HG03354 (cell line): ENCODE measurements at regions not wholly inside any gene's neighbourhood (a gene's known extent, or its start where the extent isn't known, plus 50 kb on each side); places are given as distances from the start of the nearest gene placed in this dataset.
"Not testable (repeated sequence)": the region's sequence is repeated elsewhere in the genome, so short reads cannot be mapped to it uniquely, and the experiment has no call there.

ENCODE experiments used
- ATAC-seq: cut with Tn5 transposase; IDR thresholded peaks from one replicate; pipeline ENCODE4 v1.9.1; 2021; ENCODE audit warnings: mild to moderate bottlenecking; ENCODE audit not compliant: unreplicated experiment, poor library complexity, severe bottlenecking

GRCh38 chr9:42323084-42323809 is 139.8 kb downstream of the SPATA31A6 start:
- ATAC-seq, result not testable (repeated sequence)

GRCh38 chr9:42325142-42325541 is 141.7 kb downstream of the SPATA31A6 start:
- ATAC-seq, result not testable (repeated sequence)

- ATAC-seq, result not testable (repeated sequence)
Measured at GRCh38 chr9:42325561-42325960, 142.1 kb downstream of the SPATA31A6 start.

- ATAC-seq, result not testable (repeated sequence)
Measured at GRCh38 chr9:42326482-42326881, 143.0 kb downstream of the SPATA31A6 start.

- not testable (repeated sequence) for ATAC-seq
Measured at GRCh38 chr9:42335342-42335741, 151.9 kb downstream of the SPATA31A6 start.

GRCh38 chr9:42335984-42336657 is 152.7 kb downstream of the SPATA31A6 start:
- not testable (repeated sequence) for ATAC-seq

- not testable (repeated sequence) for ATAC-seq
Measured at GRCh38 chr9:42338275-42338674, 154.8 kb downstream of the SPATA31A6 start.

- not testable (repeated sequence) for ATAC-seq
Measured at GRCh38 chr9:42339671-42340434, 156.4 kb downstream of the SPATA31A6 start.

- not testable (repeated sequence) for ATAC-seq
Measured at GRCh38 chr9:42340435-42340723, 156.9 kb downstream of the SPATA31A6 start.

- ATAC-seq, result not testable (repeated sequence)
Measured at GRCh38 chr9:42341860-42342259, 158.4 kb downstream of the SPATA31A6 start.

GRCh38 chr9:42342297-42342696 is 158.8 kb downstream of the SPATA31A6 start:
- ATAC-seq, result not testable (repeated sequence)

- not testable (repeated sequence) for ATAC-seq
Measured at GRCh38 chr9:42344508-42344907, 161.0 kb downstream of the SPATA31A6 start.

GRCh38 chr9:42346916-42347315 is 163.5 kb downstream of the SPATA31A6 start:
- not testable (repeated sequence) for ATAC-seq

- ATAC-seq, result not testable (repeated sequence)
Measured at GRCh38 chr9:42349181-42349580, 165.7 kb downstream of the SPATA31A6 start.

GRCh38 chr9:42350412-42350811 is 167.0 kb downstream of the SPATA31A6 start:
- not testable (repeated sequence) for ATAC-seq

- ATAC-seq, result not testable (repeated sequence)
Measured at GRCh38 chr9:42357604-42358373, 174.3 kb downstream of the SPATA31A6 start.

GRCh38 chr9:42358626-42359247 is 175.3 kb downstream of the SPATA31A6 start:
- not testable (repeated sequence) for ATAC-seq

GRCh38 chr9:42364410-42365243 is 181.2 kb downstream of the SPATA31A6 start:
- ATAC-seq, result not testable (repeated sequence)
